PC-3 (cell line): ENCODE measurements at regions not wholly inside any gene's neighbourhood (a gene's known extent, or its start where the extent isn't known, plus 50 kb on each side); places are given as distances from the start of the nearest gene placed in this dataset.

Source experiments
- ATAC-seq: fragments of 200-7000 bp; cut with Tn5 transposase; 2 replicates; pipeline ENCODE4 v1.9.1; 2020; ENCODE audit warnings: mild to moderate bottlenecking, moderate library complexity
- BruUV-seq: library from RNA; stranded (reverse); fragments of 400-500 nt; replicated peaks from 2 replicates; lab custom pipeline; 2021; lab: Mats Ljungman, UMichigan
- CTCF ChIA-PET: fragments of 300-600 bp; sonication (Branson Sonifier 250); formaldehyde crosslinking; loops from one replicate; lab custom pipeline; 2022; ENCODE audit warnings: antibody characterized with exemption; lab: Charles Lee
- POLR2A ChIA-PET: fragments of 300-600 bp; sonication (Branson Sonifier 250); formaldehyde crosslinking; loops from one replicate; lab custom pipeline; 2022; ENCODE audit warnings: antibody characterized with exemption; ENCODE audit not compliant: unreplicated experiment; lab: Charles Lee
- DNase-seq: peaks from one replicate; pipeline ENCODE4 v3.0.0-alpha.2; 2015
- H2AFZ ChIP-seq: fragments of 300-600 bp; sonication (generic); 2 replicates; pipeline ENCODE4 v1.6.0; 2016; ENCODE audit warnings: antibody characterized with exemption, low read length
- H3F3A ChIP-seq: fragments of 300-600 bp; sonication (generic); one replicate; pipeline ENCODE4 v1.6.0; 2017; ENCODE audit warnings: antibody characterized with exemption, low read length, control low read depth, mild to moderate bottlenecking; ENCODE audit not compliant: unreplicated experiment
- H3K27ac ChIP-seq: fragments of 300-600 bp; sonication (generic); 2 replicates; pipeline ENCODE4 v1.5.1; 2016; ENCODE audit warnings: mild to moderate bottlenecking, low read length
- H3K27me3 ChIP-seq: fragments of 300-600 bp; sonication (generic); 2 replicates; pipeline ENCODE4 v1.6.1; 2016; ENCODE audit warnings: low read length, mixed read lengths
- H3K36me3 ChIP-seq: fragments of 300-600 bp; sonication (generic); 2 replicates; pipeline ENCODE4 v1.6.1; 2016; ENCODE audit warnings: low read depth, mixed run types, low read length, mixed read lengths
- H3K4me1 ChIP-seq: fragments of 300-600 bp; sonication (generic); 2 replicates; pipeline ENCODE4 v1.5.1; 2016; ENCODE audit warnings: low read length; ENCODE audit not compliant: insufficient read depth
- H3K4me2 ChIP-seq: fragments of 300-600 bp; sonication (generic); 2 replicates; pipeline ENCODE4 v1.6.0; 2016; ENCODE audit warnings: low read length
- H3K4me3 ChIP-seq: fragments of 300-600 bp; sonication (generic); 2 replicates; pipeline ENCODE4 v1.5.1; 2016; ENCODE audit warnings: mild to moderate bottlenecking, low read length, mixed read lengths
- H3K79me2 ChIP-seq: fragments of 300-600 bp; sonication (generic); 2 replicates; pipeline ENCODE4 v1.6.1; 2017; ENCODE audit warnings: low read length, mixed read lengths
- H3K9ac ChIP-seq: fragments of 300-600 bp; sonication (generic); 2 replicates; pipeline ENCODE4 v1.6.0; 2016; ENCODE audit warnings: mild to moderate bottlenecking, low read length
- H3K9me2 ChIP-seq: fragments of 300-600 bp; sonication (generic); replicated peaks from 2 replicates; pipeline ENCODE4 v1.6.1; 2016; ENCODE audit warnings: mixed run types, low read length, mixed read lengths
- H3K9me3 ChIP-seq: fragments of 300-600 bp; sonication (generic); 2 replicates; pipeline ENCODE4 v1.6.1; 2016; ENCODE audit warnings: low read length, mixed read lengths
- H4K20me1 ChIP-seq: fragments of 300-600 bp; sonication (generic); 2 replicates; pipeline ENCODE4 v1.6.1; 2016; ENCODE audit warnings: low read length, mixed read lengths
- EZH2 ChIP-seq: fragments of 300-600 bp; sonication (generic); IDR thresholded peaks from one replicate; pipeline ENCODE4 v1.6.1; 2017; ENCODE audit warnings: antibody characterized with exemption, mild to moderate bottlenecking, low read length; ENCODE audit not compliant: unreplicated experiment
- EZH2phosphoT487 ChIP-seq: fragments of 300-600 bp; sonication (generic); IDR thresholded peaks from 2 replicates; pipeline ENCODE4 v1.6.1; 2018; ENCODE audit warnings: mild to moderate bottlenecking, antibody characterized with exemption, low read length, borderline replicate concordance
- intact Hi-C: fragments of 100-400 bp; cut with micrococcal nuclease; formaldehyde crosslinking; loops from 2 replicates; pipeline ENCODE4 v1.9.0; 2023
- TF ChIP-seq, protein P1 (sequence below): fragments of 300-600 bp; sonication (generic); conservative IDR thresholded peaks from 2 replicates; pipeline ENCODE4 v1.5.1; 2017; ENCODE audit warnings: antibody characterized with exemption, low read depth, mild to moderate bottlenecking, low read length

DNA sequence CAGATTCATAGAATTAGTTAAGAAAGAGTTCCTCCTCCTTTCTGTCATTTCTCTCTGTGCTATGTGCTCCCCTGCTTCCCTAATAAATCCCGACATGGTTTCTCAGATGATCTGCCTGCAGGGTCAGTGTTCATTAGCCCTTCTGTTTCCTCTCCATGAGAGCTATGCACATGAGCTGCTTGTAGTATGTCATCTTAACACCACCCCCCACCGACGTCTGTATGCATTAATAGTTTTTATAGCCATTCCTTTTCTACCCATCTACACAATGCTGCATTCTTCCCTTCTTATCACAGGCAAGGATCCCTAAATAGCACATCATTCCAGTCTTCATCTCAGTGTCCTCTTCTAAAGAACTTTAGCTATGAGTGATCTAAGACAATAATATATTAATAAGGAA lies 809.1 kb downstream of the ANKRD7 start:
- no peak overlapping the region for H3K4me2 ChIP-seq
- no TSS peak for BruUV-seq
- H3K4me3 ChIP-seq: no peak overlapping the region
- no peaks in the 10 kb centered on the region for H3F3A ChIP-seq
- no peaks in the 10 kb centered on the region for H3K9me3 ChIP-seq
- H3K9ac ChIP-seq: no peak overlapping the region
- no peak for TF ChIP-seq EZH2phosphoT487
- TF ChIP-seq, protein P1, sequence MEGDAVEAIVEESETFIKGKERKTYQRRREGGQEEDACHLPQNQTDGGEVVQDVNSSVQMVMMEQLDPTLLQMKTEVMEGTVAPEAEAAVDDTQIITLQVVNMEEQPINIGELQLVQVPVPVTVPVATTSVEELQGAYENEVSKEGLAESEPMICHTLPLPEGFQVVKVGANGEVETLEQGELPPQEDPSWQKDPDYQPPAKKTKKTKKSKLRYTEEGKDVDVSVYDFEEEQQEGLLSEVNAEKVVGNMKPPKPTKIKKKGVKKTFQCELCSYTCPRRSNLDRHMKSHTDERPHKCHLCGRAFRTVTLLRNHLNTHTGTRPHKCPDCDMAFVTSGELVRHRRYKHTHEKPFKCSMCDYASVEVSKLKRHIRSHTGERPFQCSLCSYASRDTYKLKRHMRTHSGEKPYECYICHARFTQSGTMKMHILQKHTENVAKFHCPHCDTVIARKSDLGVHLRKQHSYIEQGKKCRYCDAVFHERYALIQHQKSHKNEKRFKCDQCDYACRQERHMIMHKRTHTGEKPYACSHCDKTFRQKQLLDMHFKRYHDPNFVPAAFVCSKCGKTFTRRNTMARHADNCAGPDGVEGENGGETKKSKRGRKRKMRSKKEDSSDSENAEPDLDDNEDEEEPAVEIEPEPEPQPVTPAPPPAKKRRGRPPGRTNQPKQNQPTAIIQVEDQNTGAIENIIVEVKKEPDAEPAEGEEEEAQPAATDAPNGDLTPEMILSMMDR: no peak
- no peak for TF ChIP-seq EZH2
- H3K36me3 ChIP-seq: no peaks in the 10 kb centered on the region
- DNase-seq (no peak), ATAC-seq (no peak)
- POLR2A ChIA-PET: no interaction called here
- no peaks in the 10 kb centered on the region for H3K4me1 ChIP-seq
- no peak overlapping the region for H3K27ac ChIP-seq
- no peaks in the 10 kb centered on the region for H3K27me3 ChIP-seq
- H2AFZ ChIP-seq: no peak overlapping the region
- no peaks in the 10 kb centered on the region for H3K79me2 ChIP-seq
- H4K20me1 ChIP-seq: no peaks in the 10 kb centered on the region
- H3K9me2 ChIP-seq: no peaks in the 10 kb centered on the region
- CTCF ChIA-PET: no interaction called here
- intact Hi-C loops: no loop called here

DNA sequence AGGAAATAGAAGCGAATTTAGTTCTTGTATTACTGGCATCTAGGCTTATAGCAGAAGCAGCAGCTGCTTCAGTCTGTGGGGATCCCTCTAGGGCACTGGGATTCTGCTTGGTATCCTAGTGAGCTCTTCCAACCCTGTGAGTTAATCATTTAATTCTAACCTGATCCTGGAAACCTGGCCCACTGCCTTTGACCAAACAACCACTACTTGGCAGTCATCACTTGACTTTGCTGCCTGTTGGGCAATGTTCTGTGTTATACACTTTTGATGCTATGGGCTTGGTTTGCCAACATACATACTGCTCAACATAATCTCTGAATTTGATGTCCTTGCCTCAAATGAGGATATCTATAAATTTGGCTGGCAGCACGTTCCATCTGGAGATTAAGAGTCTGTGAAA lies 813.4 kb downstream of the ANKRD7 start:
- Histone ChIP-seq H2AFZ (no peak overlapping the region), H3K4me1 (no peaks in the 10 kb centered on the region), H3K4me2 (no peak overlapping the region), H3K27ac (no peak overlapping the region), H3K9me3 (no peaks in the 10 kb centered on the region), H3K36me3 (no peaks in the 10 kb centered on the region), H3K79me2 (no peaks in the 10 kb centered on the region), H3K4me3 (no peak overlapping the region), H3K27me3 (no peaks in the 10 kb centered on the region), H3F3A (no peaks in the 10 kb centered on the region), H4K20me1 (no peaks in the 10 kb centered on the region), H3K9me2 (no peaks in the 10 kb centered on the region), H3K9ac (no peak overlapping the region)
- TF ChIP-seq EZH2phosphoT487: no peak
- TF ChIP-seq, protein P1: no peak
- TF ChIP-seq EZH2: no peak
- DNase-seq (no peak), ATAC-seq (no peak)
- ChIA-PET POLR2A (no interaction called here), CTCF (no interaction called here)
- BruUV-seq: no TSS peak
- intact Hi-C loops: no loop called here

DNA sequence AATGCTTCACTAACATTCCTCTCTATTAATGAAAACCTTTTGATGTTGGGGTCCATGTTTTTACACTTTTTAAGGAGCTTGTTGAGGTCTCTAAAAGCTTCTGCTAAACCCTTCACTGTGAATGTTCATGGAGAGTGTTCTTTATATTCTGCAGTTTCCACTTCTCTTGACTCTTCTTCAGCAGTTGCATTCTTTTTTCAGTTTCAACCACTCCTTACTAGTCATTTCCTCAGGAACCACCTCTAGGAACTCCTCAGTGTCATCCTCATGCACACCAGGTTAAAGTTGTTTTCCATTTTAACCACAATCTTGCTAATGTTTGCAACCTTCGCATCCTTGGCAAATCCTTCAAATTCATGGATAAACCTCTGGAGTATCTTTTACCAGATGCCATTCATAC lies 821.6 kb downstream of the ANKRD7 start:
- intact Hi-C loops: no loop called here
- BruUV-seq: no TSS peak
- H3K4me1 ChIP-seq: no peaks in the 10 kb centered on the region
- H3K36me3 ChIP-seq: no peaks in the 10 kb centered on the region
- H2AFZ ChIP-seq: no peak overlapping the region
- POLR2A ChIA-PET: no interaction called here
- ATAC-seq (no peak), DNase-seq (no peak)
- H3K79me2 ChIP-seq: no peaks in the 10 kb centered on the region
- CTCF ChIA-PET: no interaction called here
- H3K4me3 ChIP-seq: no peak overlapping the region
- H3F3A ChIP-seq: no peaks in the 10 kb centered on the region
- H3K9me3 ChIP-seq: no peaks in the 10 kb centered on the region
- TF ChIP-seq, protein P1: no peak
- TF ChIP-seq EZH2 (no peak), EZH2phosphoT487 (no peak)
- no peak overlapping the region for H3K27ac ChIP-seq
- H3K27me3 ChIP-seq: no peaks in the 10 kb centered on the region
- H3K4me2 ChIP-seq: no peak overlapping the region
- no peaks in the 10 kb centered on the region for H4K20me1 ChIP-seq
- no peak overlapping the region for H3K9ac ChIP-seq
- H3K9me2 ChIP-seq: no peaks in the 10 kb centered on the region
